ACC112 (cell line): ENCODE measurements at regions not wholly inside any gene's neighbourhood (a gene's known extent, or its start where the extent isn't known, plus 50 kb on each side); places are given as distances from the start of the nearest gene placed in this dataset.

ENCODE experiments used
- H2AFZ ChIP-seq: fragments of 200-600 bp; sonication (generic); one replicate; pipeline ENCODE4 v1.6.0; 2017; ENCODE audit warnings: antibody characterized with exemption, low read length; ENCODE audit not compliant: unreplicated experiment
- H3K27ac ChIP-seq: fragments of 200-600 bp; sonication (generic); 2 replicates; pipeline ENCODE4 v1.5.1; 2014; ENCODE audit warnings: low read depth, mild to moderate bottlenecking, antibody characterized with exemption, low read length, moderate library complexity
- H3K27me3 ChIP-seq: fragments of 200-600 bp; sonication (generic); 2 replicates; pipeline ENCODE4 v1.6.1; 2014; ENCODE audit warnings: mild to moderate bottlenecking, antibody characterized with exemption, low read length, moderate library complexity, mixed read lengths; ENCODE audit not compliant: insufficient read depth
- H3K36me3 ChIP-seq: fragments of 200-600 bp; sonication (generic); 2 replicates; pipeline ENCODE4 v1.6.1; 2016; ENCODE audit warnings: mild to moderate bottlenecking, antibody characterized with exemption, low read length, moderate library complexity, mixed read lengths; ENCODE audit not compliant: insufficient read depth
- H3K4me1 ChIP-seq: fragments of 200-600 bp; sonication (generic); one replicate; pipeline ENCODE4 v1.6.1; 2016; ENCODE audit warnings: low read length, mixed read lengths; ENCODE audit not compliant: insufficient read depth, unreplicated experiment, control insufficient read depth
- H3K4me3 ChIP-seq: fragments of 200-600 bp; sonication (generic); 2 replicates; pipeline ENCODE4 v1.5.1; 2014; ENCODE audit warnings: mild to moderate bottlenecking, low read depth, low read length
- H3K79me2 ChIP-seq: fragments of 200-600 bp; sonication (generic); one replicate; pipeline ENCODE4 v1.6.0; 2016; ENCODE audit warnings: low read length; ENCODE audit not compliant: control insufficient read depth, unreplicated experiment, insufficient read depth

- Histone ChIP-seq H3K27me3 (no peaks in the 10 kb centered on the region), H2AFZ (no peak overlapping the region), H3K4me1 (peaks cover 70% of the 10 kb centered on the region), H3K79me2 (no peaks in the 10 kb centered on the region), H3K4me3 (no peak overlapping the region), H3K27ac (peak overlapping the region; percentile 95; the same call in 1 of the 2 replicates), H3K36me3 (no peaks in the 10 kb centered on the region)
Measured at GRCh38 chr10:110414548-110415309, 83.0 kb upstream of the DUSP5 start.

- H2AFZ ChIP-seq = no peak overlapping the region
- no peaks in the 10 kb centered on the region for H3K27me3 ChIP-seq
- no peaks in the 10 kb centered on the region for H3K79me2 ChIP-seq
- H3K4me1 ChIP-seq = peaks cover 71% of the 10 kb centered on the region
- no peaks in the 10 kb centered on the region for H3K36me3 ChIP-seq
- H3K27ac ChIP-seq = peak overlapping the region; percentile 95; the same call in 1 of the 2 replicates
- H3K4me3 ChIP-seq = no peak overlapping the region
Measured at GRCh38 chr10:110415809-110416208, 81.9 kb upstream of the DUSP5 start.

GRCh38 chr10:110416776-110417711 lies 80.7 kb upstream of the DUSP5 start:
- Histone ChIP-seq H3K79me2 (no peaks in the 10 kb centered on the region), H2AFZ (no peak overlapping the region), H3K36me3 (no peaks in the 10 kb centered on the region), H3K4me3 (no peak overlapping the region), H3K27me3 (no peaks in the 10 kb centered on the region), H3K27ac (peak overlapping the region; percentile 50; the same call in 1 of the 2 replicates), H3K4me1 (peaks cover 71% of the 10 kb centered on the region)

- Histone ChIP-seq H3K4me1 (peaks cover 70% of the 10 kb centered on the region), H3K4me3 (no peak overlapping the region), H3K79me2 (no peaks in the 10 kb centered on the region), H3K27ac (no peak overlapping the region), H3K27me3 (no peaks in the 10 kb centered on the region), H2AFZ (no peak overlapping the region), H3K36me3 (no peaks in the 10 kb centered on the region)
Measured at GRCh38 chr10:110418218-110418617, 79.5 kb upstream of the DUSP5 start.

- Histone ChIP-seq H3K4me1 (peaks cover 69% of the 10 kb centered on the region), H2AFZ (no peak overlapping the region), H3K27ac (peak overlapping the region; percentile 94), H3K27me3 (no peaks in the 10 kb centered on the region), H3K4me3 (no peak overlapping the region), H3K79me2 (no peaks in the 10 kb centered on the region), H3K36me3 (no peaks in the 10 kb centered on the region)
Measured at GRCh38 chr10:110419265-110419664, 78.4 kb upstream of the DUSP5 start.

GRCh38 chr10:110420401-110421193 lies 77.1 kb upstream of the DUSP5 start:
- no peaks in the 10 kb centered on the region for H3K27me3 ChIP-seq
- H3K4me1 ChIP-seq = peaks cover 67% of the 10 kb centered on the region
- H3K4me3 ChIP-seq = no peak overlapping the region; the same call in 1 of the 2 replicates

GRCh38 chr10:110421512-110422138 lies 76.1 kb upstream of the DUSP5 start:
- no peaks in the 10 kb centered on the region for H3K79me2 ChIP-seq
- H3K36me3 ChIP-seq = no peaks in the 10 kb centered on the region
- no peaks in the 10 kb centered on the region for H3K27me3 ChIP-seq
- peaks cover 77% of the 10 kb centered on the region for H3K4me1 ChIP-seq
- peak overlapping the region; percentile 94 for H3K27ac ChIP-seq
- H3K4me3 ChIP-seq = no peak overlapping the region
- peak overlapping the region; percentile 48 for H2AFZ ChIP-seq

More at GRCh38 chr10:110420401-110421193, 77.1 kb upstream of the DUSP5 start:
- Histone ChIP-seq H3K79me2 (no peaks in the 10 kb centered on the region), H3K27ac (peak overlapping the region; percentile 94), H2AFZ (no peak overlapping the region), H3K36me3 (no peaks in the 10 kb centered on the region)

- no peaks in the 10 kb centered on the region for H3K36me3 ChIP-seq
- H3K4me3 ChIP-seq = no peak overlapping the region
- H3K79me2 ChIP-seq = no peaks in the 10 kb centered on the region
- H2AFZ ChIP-seq = no peak overlapping the region
- H3K27me3 ChIP-seq = no peaks in the 10 kb centered on the region
- H3K27ac ChIP-seq = peak overlapping the region; percentile 42
- peaks cover 76% of the 10 kb centered on the region for H3K4me1 ChIP-seq
Measured at GRCh38 chr10:110422548-110422947, 75.2 kb upstream of the DUSP5 start.

- H2AFZ ChIP-seq = no peak overlapping the region
- H3K36me3 ChIP-seq = no peaks in the 10 kb centered on the region
- no peaks in the 10 kb centered on the region for H3K79me2 ChIP-seq
- peaks cover 80% of the 10 kb centered on the region for H3K4me1 ChIP-seq
- H3K4me3 ChIP-seq = no peak overlapping the region
- H3K27ac ChIP-seq = peak overlapping the region; percentile 35; the same call in 1 of the 2 replicates
- H3K27me3 ChIP-seq = no peaks in the 10 kb centered on the region
Measured at GRCh38 chr10:110423650-110424049, 74.1 kb upstream of the DUSP5 start.
